ENCODE measurements at regions not wholly inside any gene's neighbourhood (a gene's known extent, or its start where the extent isn't known, plus 50 kb on each side); places are given as distances from the start of the nearest gene placed in this dataset.

DNA sequence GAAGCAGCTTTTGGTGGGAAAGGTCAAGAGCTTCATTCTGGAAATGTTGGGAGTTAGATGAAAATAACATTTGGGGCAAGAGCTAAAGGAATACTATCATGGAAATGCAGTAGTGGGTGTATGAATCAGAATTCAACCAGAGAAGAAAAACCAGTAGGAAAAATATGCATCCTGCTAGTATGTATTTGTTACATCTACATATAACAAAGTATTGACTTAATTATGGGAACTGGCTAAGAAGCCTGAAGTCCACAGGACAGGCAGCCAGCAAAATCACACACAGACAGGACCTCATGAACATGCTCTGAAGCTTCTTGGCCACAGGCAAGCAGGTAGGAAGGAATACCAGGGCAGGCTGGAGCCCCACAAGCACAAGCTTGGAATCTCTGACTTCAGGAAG lies 185.8 kb downstream of the FBXO15 start:
- DNase-seq, result no peak

- no peak for DNase-seq
Measured at GRCh38 chr18:73959352-73959751, 188.3 kb downstream of the FBXO15 start.

- no peak for DNase-seq
Measured at GRCh38 chr18:73954268-73954667, 193.4 kb downstream of the FBXO15 start.

DNA sequence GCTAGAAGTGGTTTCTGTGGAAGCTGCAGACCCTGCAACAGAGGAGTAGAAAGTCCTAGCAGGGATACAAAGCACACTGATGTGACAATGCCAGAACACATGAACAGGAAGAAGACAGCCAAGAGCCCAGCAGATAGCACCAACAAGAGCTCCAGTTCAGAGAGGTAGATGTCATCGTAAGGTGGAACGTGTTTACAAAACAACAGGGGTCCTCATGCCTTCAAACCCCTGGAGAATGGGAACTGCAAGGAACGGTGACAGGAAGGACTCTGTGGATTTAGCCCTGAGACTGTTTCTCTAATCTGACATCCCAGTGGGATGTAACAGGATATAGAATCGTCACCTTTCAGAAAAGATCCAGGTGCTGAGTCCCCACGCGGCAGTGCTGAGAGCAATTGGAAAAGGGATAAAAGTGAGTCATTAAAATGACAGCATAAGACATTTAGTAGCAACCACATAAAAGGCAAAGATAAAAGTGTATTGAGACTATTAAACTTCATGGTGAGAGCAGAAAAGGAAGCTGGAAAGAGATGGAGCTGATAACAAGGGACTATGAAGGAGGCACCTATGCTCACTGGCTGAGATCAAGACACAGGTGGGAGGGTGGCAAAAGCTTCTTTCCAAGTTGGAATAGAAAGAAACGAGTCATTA lies 195.2 kb downstream of the FBXO15 start:
- DNase-seq, result no peak

DNA sequence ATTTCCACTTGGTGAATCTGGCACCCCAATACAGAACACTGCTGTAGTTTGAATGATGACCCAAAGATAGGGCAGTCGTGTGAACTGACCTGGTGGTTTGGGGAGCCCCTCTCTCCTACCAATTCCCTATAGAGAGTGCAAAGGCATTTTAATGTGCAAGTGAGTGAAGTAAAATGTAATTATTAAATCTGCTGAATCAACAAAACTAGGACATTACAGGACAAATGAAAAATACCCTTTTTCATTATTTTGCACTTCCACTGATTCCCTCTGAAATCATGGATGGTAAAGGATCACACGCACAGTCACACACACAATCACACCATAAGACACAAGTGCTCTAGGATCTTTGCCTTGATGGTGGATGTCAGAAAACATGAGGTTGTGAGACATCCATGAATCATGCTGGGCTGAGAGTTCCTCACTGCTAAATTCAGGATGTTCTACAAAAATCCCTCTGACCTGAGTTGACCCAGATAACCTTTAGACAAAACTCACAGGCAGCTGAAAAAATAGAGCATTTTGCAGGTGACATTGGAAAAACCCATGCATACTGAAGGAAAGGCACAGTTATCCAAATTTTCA lies 197.4 kb downstream of the FBXO15 start:
- DNase-seq, result no peak

DNA sequence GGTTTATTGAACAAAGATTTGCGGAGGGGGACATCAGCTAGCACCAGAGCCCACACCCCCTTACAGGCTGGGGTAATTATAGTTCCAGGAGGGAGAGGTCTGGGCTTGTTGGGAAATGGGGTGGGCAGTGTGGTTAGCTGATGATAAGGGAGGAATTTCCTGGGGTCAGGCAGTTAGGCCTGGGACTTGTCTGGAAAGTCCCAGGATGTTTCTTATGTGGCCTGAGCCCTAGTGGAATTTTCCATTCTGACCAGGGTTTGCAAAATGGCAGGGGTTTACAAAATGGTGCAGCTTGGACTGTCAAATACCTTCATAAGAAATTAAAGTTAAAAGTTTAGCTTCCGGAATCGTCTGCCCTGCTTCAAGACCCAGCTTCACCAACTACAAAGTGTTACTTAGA lies 199.1 kb downstream of the FBXO15 start:
- no peak for DNase-seq

- no peak for DNase-seq
Measured at GRCh38 chr18:73948084-73948483, 199.6 kb downstream of the FBXO15 start.

GRCh38 chr18:73947180-73947921 lies 200.3 kb downstream of the FBXO15 start:
- no peak for DNase-seq

- no peak for DNase-seq
Measured at GRCh38 chr18:73945130-73945792, 202.4 kb downstream of the FBXO15 start.

GRCh38 chr18:73944715-73945114 lies 202.9 kb downstream of the FBXO15 start:
- no peak for DNase-seq

DNA sequence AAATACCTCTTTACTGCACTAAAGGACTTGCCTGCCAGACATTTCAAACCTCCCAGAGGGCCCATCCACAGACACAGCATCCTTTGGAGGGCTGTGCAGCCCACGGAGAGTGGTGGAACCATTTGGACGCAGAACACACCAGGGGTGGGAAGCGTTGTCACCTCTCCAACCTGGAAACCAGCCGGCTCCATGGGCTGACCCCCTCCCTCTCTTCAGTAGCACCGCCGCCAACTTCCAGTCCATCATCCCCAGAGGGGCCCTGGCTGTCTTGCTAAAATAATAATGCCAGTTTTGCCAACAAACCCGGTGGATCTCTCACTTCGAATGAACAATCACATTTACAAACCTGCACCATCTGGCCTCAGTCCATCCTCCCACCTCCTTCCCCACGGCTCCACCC lies 203.9 kb downstream of the FBXO15 start:
- no peak for DNase-seq

GRCh38 chr18:73942956-73943355 lies 204.7 kb downstream of the FBXO15 start:
- no peak for DNase-seq

DNA sequence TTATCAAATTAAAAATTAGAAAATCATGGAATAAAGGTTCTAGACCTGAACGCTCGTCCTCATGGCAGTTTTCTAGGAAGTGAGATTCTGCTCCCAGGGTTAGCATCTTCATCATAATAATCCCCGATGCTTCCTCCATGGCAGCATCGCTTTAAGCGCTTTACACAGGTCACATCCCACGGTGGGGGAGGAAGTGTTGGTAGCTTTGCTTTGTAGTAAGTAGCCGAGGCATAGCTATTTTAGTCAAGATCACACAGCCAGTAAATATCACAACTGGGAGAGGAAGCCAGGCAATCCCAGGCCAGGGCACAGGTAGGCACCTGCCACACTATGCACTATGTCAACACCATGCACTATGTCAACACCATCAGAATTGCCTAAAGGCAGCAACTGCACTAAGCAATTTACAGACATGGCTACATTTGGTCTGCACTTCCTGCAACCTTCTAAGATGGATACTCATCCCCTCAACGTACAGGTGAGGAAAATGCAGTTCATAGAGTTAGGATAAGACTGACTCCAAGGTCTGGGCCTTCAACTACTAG lies 205.5 kb downstream of the FBXO15 start:
- DNase-seq, result no peak

GRCh38 chr18:73940721-73941120 lies 206.9 kb downstream of the FBXO15 start:
- DNase-seq, result no peak

- DNase-seq, result no peak
Measured at GRCh38 chr18:73939391-73939790, 208.2 kb downstream of the FBXO15 start.

- no peak for DNase-seq
Measured at GRCh38 chr18:73933685-73934084, 213.9 kb downstream of the FBXO15 start.

- no peak for DNase-seq
Measured at GRCh38 chr18:73932976-73933375, 214.7 kb downstream of the FBXO15 start.

- DNase-seq, result no peak
Measured at GRCh38 chr18:73927496-73927895, 220.1 kb downstream of the FBXO15 start.

- no peak for DNase-seq
Measured at GRCh38 chr18:73924836-73925235, 222.8 kb downstream of the FBXO15 start.

DNA sequence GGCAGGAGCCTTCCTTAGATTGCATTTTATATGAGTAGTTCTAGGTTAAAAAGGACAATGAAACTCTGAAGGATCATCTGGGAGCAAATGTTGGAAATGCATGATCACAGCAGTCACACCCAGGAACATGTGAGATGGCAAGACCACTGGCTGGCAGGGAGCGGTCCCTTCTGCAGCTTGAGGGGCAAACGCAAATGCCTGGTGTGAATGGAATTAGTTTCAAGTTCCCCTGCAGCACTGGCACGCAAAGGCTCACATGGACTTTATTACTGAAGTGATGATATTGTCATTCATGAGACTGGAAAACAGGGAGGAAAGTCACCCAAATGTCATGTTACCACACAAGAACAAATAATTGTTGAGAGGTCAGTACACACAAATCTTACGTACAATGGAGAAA lies 223.3 kb downstream of the FBXO15 start:
- DNase-seq, result no peak

- no peak for DNase-seq
Measured at GRCh38 chr18:73923866-73924265, 223.8 kb downstream of the FBXO15 start.

DNA sequence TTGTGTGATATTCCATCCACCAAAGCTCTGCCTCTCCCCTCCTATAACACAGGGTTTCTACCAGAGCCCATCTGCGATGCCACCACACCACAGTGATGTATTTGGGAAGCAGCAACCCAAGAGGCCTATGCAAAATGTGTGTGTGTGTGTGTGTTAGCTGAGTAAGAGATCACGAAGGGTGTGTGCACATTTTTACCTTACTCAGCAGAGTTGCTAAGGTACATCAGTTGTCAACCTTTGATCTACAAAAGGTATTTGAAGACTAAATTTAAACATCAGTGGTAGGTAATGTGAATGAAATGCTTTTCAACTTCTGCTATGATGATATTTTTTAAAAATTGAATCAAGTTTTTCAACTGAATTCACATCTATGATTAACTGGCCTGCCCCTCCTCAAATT lies 227.6 kb downstream of the FBXO15 start:
- no peak for DNase-seq

GRCh38 chr18:73918816-73919215 lies 228.8 kb downstream of the FBXO15 start:
- no peak for DNase-seq

DNA sequence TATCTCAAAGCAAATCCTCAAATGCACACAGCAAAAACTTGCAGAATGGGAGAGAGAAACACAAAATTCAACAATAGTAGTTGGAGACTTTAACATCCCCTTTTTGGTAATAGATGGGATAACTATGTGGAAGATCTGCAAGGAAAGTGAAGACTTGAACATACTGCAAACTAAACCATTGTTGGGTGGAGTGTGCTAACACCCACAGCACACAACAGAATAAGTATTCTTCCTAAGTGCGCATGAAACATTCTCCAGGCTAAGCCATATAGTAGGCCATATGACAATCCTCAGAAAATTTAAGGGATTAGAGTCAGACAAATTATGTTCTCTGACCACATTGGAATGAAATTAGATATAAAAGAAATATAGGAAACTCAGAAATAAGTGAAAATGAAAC lies 230.6 kb downstream of the FBXO15 start:
- DNase-seq, result no peak

Data from GF-D8 (cell line).